ENCODE measurements at regions not wholly inside any gene's neighbourhood (a gene's known extent, or its start where the extent isn't known, plus 50 kb on each side); places are given as distances from the start of the nearest gene placed in this dataset.

DNA sequence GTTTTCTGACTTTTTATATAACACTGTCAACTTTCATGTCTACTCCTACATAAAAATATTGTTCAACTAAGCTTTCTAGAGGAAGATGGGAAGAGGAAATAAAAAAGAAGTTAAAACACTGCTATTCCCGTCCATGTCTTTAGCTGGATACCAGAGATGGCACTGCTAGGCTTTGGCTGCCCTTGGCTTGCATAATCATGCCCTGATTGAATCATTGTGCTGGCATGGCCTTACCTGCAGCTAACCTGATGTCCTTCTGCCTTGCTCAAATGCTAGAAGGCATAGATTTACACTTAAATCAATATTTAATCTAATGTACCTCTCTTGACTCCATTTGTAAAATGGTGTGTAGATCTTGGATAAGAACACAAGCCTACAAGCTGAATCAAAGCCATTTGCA, 539.7 kb upstream of the IL12A start:
- TF ChIP-seq EZH2phosphoT487 (IDR thresholded peaks at IDR 0.05; ENCODE audit: borderline replicate concordance, low read length) = no peak
- Histone ChIP-seq H3K9me3 (ENCODE audit: control insufficient read depth, insufficient read depth, low read length) (no peaks in the 10 kb centered on the region), H3K9me2 (replicated peaks; ENCODE audit: control insufficient read depth, low read length) (no peaks in the 10 kb centered on the region), H3K36me3 (ENCODE audit: control insufficient read depth, low read length) (no peaks in the 10 kb centered on the region), H3K79me2 (ENCODE audit: control insufficient read depth, low read length) (no peaks in the 10 kb centered on the region), H3K4me3 (ENCODE audit: low read length) (no peak overlapping the region), H3K4me2 (ENCODE audit: low read length) (no peak overlapping the region), H3F3A (ENCODE audit: control insufficient read depth, insufficient read depth) (no peaks in the 10 kb centered on the region), H3K4me1 (ENCODE audit: control insufficient read depth, low read length) (no peaks in the 10 kb centered on the region), H4K20me1 (ENCODE audit: control insufficient read depth, insufficient read depth, low read depth, low read length) (no peaks in the 10 kb centered on the region), H3K27ac (ENCODE audit: low read depth, low read length) (no peak overlapping the region), H3K27me3 (ENCODE audit: control insufficient read depth, low read length) (no peaks in the 10 kb centered on the region)

DNA sequence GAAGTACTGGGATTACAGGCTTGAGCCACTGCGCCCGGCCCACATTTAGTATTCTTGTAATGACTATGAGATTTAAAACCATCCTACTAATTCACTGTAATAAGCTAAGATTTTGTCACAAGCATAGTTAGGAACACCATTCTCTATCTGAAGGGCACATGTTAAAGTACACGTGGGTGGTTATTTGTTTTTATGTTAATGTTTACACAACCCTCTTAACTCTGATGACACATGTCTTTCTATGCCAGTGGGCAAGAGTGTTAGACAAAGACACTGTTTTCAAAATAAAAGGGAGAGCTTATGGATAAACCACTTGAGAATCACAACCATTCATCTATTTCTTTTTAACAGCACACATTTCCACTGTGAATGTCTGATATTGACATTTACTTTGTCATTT, 537.6 kb upstream of the IL12A start:
- Histone ChIP-seq H3K4me3 (ENCODE audit: low read length) (no peak overlapping the region), H3K36me3 (ENCODE audit: control insufficient read depth, low read length) (no peaks in the 10 kb centered on the region), H3K27ac (ENCODE audit: low read depth, low read length) (no peak overlapping the region), H3K4me1 (ENCODE audit: control insufficient read depth, low read length) (no peaks in the 10 kb centered on the region), H3K9me3 (ENCODE audit: control insufficient read depth, insufficient read depth, low read length) (no peaks in the 10 kb centered on the region), H3K4me2 (ENCODE audit: low read length) (no peak overlapping the region), H3K27me3 (ENCODE audit: control insufficient read depth, low read length) (no peaks in the 10 kb centered on the region), H3K79me2 (ENCODE audit: control insufficient read depth, low read length) (no peaks in the 10 kb centered on the region), H4K20me1 (ENCODE audit: control insufficient read depth, insufficient read depth, low read depth, low read length) (no peaks in the 10 kb centered on the region), H3F3A (ENCODE audit: control insufficient read depth, insufficient read depth) (no peaks in the 10 kb centered on the region), H3K9me2 (replicated peaks; ENCODE audit: control insufficient read depth, low read length) (no peaks in the 10 kb centered on the region)
- TF ChIP-seq, protein P1, sequence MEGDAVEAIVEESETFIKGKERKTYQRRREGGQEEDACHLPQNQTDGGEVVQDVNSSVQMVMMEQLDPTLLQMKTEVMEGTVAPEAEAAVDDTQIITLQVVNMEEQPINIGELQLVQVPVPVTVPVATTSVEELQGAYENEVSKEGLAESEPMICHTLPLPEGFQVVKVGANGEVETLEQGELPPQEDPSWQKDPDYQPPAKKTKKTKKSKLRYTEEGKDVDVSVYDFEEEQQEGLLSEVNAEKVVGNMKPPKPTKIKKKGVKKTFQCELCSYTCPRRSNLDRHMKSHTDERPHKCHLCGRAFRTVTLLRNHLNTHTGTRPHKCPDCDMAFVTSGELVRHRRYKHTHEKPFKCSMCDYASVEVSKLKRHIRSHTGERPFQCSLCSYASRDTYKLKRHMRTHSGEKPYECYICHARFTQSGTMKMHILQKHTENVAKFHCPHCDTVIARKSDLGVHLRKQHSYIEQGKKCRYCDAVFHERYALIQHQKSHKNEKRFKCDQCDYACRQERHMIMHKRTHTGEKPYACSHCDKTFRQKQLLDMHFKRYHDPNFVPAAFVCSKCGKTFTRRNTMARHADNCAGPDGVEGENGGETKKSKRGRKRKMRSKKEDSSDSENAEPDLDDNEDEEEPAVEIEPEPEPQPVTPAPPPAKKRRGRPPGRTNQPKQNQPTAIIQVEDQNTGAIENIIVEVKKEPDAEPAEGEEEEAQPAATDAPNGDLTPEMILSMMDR (IDR thresholded peaks at IDR 0.05; ENCODE audit: low read depth, low read length, poor library complexity, severe bottlenecking) = no peak
- no peak for TF ChIP-seq EZH2phosphoT487 (IDR thresholded peaks at IDR 0.05; ENCODE audit: borderline replicate concordance, low read length)

- H3K9me3 ChIP-seq (ENCODE audit: control insufficient read depth, insufficient read depth, low read length) = no peaks in the 10 kb centered on the region
- H3K4me3 ChIP-seq (ENCODE audit: low read length) = no peak overlapping the region
- H3F3A ChIP-seq (ENCODE audit: control insufficient read depth, insufficient read depth) = no peaks in the 10 kb centered on the region
- H3K4me2 ChIP-seq (ENCODE audit: low read length) = no peak overlapping the region
- no peaks in the 10 kb centered on the region for H3K27me3 ChIP-seq (ENCODE audit: control insufficient read depth, low read length)
- H3K36me3 ChIP-seq (ENCODE audit: control insufficient read depth, low read length) = no peaks in the 10 kb centered on the region
- H3K9me2 ChIP-seq (replicated peaks; ENCODE audit: control insufficient read depth, low read length) = no peaks in the 10 kb centered on the region
- no peak overlapping the region for H3K27ac ChIP-seq (ENCODE audit: low read depth, low read length)
- no peaks in the 10 kb centered on the region for H3K79me2 ChIP-seq (ENCODE audit: control insufficient read depth, low read length)
- H4K20me1 ChIP-seq (ENCODE audit: control insufficient read depth, insufficient read depth, low read depth, low read length) = no peaks in the 10 kb centered on the region
- H3K4me1 ChIP-seq (ENCODE audit: control insufficient read depth, low read length) = no peaks in the 10 kb centered on the region
- TF ChIP-seq EZH2phosphoT487 (IDR thresholded peaks at IDR 0.05; ENCODE audit: borderline replicate concordance, low read length) = no peak
- TF ChIP-seq, protein P1 (IDR thresholded peaks at IDR 0.05; ENCODE audit: low read depth, low read length, poor library complexity, severe bottlenecking) = no peak
These were observed 537.2 kb upstream of the IL12A start for GRCh38 chr3:159451482-159451881.

- Histone ChIP-seq H3K79me2 (ENCODE audit: control insufficient read depth, low read length) (no peaks in the 10 kb centered on the region), H3K4me2 (ENCODE audit: low read length) (no peak overlapping the region), H3F3A (ENCODE audit: control insufficient read depth, insufficient read depth) (no peaks in the 10 kb centered on the region), H3K36me3 (ENCODE audit: control insufficient read depth, low read length) (no peaks in the 10 kb centered on the region), H4K20me1 (ENCODE audit: control insufficient read depth, insufficient read depth, low read depth, low read length) (no peaks in the 10 kb centered on the region), H3K9me3 (ENCODE audit: control insufficient read depth, insufficient read depth, low read length) (no peaks in the 10 kb centered on the region), H3K4me1 (ENCODE audit: control insufficient read depth, low read length) (no peaks in the 10 kb centered on the region), H3K4me3 (ENCODE audit: low read length) (no peak overlapping the region), H3K27me3 (ENCODE audit: control insufficient read depth, low read length) (no peaks in the 10 kb centered on the region), H3K27ac (ENCODE audit: low read depth, low read length) (no peak overlapping the region), H3K9me2 (replicated peaks; ENCODE audit: control insufficient read depth, low read length) (no peaks in the 10 kb centered on the region)
- no peak for TF ChIP-seq EZH2phosphoT487 (IDR thresholded peaks at IDR 0.05; ENCODE audit: borderline replicate concordance, low read length)
- TF ChIP-seq, protein P1 (IDR thresholded peaks at IDR 0.05; ENCODE audit: low read depth, low read length, poor library complexity, severe bottlenecking) = no peak
These were observed 535.6 kb upstream of the IL12A start for GRCh38 chr3:159453036-159453435.

Measured in DOHH2 (cell line).